ENCODE measurements at regions not wholly inside any gene's neighbourhood (a gene's known extent, or its start where the extent isn't known, plus 50 kb on each side); places are given as distances from the start of the nearest gene placed in this dataset.

DNA sequence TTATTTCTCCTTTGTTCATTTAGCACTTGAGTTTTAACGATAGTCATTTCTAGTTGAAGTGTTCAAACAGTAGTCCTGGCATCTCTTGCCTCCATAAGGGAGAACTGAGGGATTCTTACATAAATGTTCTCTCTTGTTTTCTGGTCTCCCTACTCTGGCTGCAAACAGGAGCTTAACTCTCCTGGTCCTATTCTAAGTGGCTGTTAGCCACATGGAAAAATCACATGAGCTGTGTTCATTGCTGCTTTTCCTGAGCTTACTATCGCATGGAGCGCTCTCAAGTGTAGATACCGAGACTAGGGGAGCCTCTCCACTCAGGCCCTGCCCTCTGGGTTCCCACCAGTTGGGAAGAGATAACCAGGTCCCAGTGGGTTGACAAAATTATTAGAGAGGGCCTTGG, 403.1 kb upstream of the TPM1 start:
- no peaks in the 10 kb centered on the region for H3K36me3 ChIP-seq (replicated peaks; ENCODE audit: insufficient read depth, low read length)
- no peaks in the 10 kb centered on the region for H3K9me2 ChIP-seq (replicated peaks; ENCODE audit: insufficient read depth, low read length)
- TF ChIP-seq, protein P1, sequence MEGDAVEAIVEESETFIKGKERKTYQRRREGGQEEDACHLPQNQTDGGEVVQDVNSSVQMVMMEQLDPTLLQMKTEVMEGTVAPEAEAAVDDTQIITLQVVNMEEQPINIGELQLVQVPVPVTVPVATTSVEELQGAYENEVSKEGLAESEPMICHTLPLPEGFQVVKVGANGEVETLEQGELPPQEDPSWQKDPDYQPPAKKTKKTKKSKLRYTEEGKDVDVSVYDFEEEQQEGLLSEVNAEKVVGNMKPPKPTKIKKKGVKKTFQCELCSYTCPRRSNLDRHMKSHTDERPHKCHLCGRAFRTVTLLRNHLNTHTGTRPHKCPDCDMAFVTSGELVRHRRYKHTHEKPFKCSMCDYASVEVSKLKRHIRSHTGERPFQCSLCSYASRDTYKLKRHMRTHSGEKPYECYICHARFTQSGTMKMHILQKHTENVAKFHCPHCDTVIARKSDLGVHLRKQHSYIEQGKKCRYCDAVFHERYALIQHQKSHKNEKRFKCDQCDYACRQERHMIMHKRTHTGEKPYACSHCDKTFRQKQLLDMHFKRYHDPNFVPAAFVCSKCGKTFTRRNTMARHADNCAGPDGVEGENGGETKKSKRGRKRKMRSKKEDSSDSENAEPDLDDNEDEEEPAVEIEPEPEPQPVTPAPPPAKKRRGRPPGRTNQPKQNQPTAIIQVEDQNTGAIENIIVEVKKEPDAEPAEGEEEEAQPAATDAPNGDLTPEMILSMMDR (IDR thresholded peaks at IDR 0.05; ENCODE audit: low read length): no peak
- no peak for TF ChIP-seq EZH2phosphoT487 (IDR thresholded peaks at IDR 0.05; ENCODE audit: low read length)
- TF ChIP-seq EZH2 (optimal IDR thresholded peaks at IDR 0.05; ENCODE audit: low read depth, low read length): no peak
- H3K27ac ChIP-seq (ENCODE audit: low read length): no peak overlapping the region
- no peak overlapping the region for H2AFZ ChIP-seq (ENCODE audit: low read length)
- H3K4me2 ChIP-seq (ENCODE audit: low read depth, low read length): no peak overlapping the region
- H3K4me3 ChIP-seq (ENCODE audit: low read length): no peak overlapping the region
- no peaks in the 10 kb centered on the region for H3K4me1 ChIP-seq (ENCODE audit: low read length)
- H3K79me2 ChIP-seq (ENCODE audit: low read length): no peaks in the 10 kb centered on the region
- no peaks in the 10 kb centered on the region for H3F3A ChIP-seq (ENCODE audit: insufficient read depth, low read length)
- no peak for DNase-seq
- H3K27me3 ChIP-seq (replicated peaks; ENCODE audit: insufficient read depth, low read length): no peaks in the 10 kb centered on the region
- no peaks in the 10 kb centered on the region for H4K20me1 ChIP-seq (ENCODE audit: insufficient read depth, low read length)
- H3K9me3 ChIP-seq (replicated peaks; ENCODE audit: insufficient read depth, low read length): no peaks in the 10 kb centered on the region
- H3K9ac ChIP-seq (ENCODE audit: low read length): no peak overlapping the region

- H3K79me2 ChIP-seq (ENCODE audit: low read length): no peaks in the 10 kb centered on the region
- H3K27ac ChIP-seq (ENCODE audit: low read length): no peak overlapping the region
- H3K9ac ChIP-seq (ENCODE audit: low read length): no peak overlapping the region
- TF ChIP-seq, protein P1 (IDR thresholded peaks at IDR 0.05; ENCODE audit: low read length): no peak
- TF ChIP-seq EZH2phosphoT487 (IDR thresholded peaks at IDR 0.05; ENCODE audit: low read length) (no peak), EZH2 (optimal IDR thresholded peaks at IDR 0.05; ENCODE audit: low read depth, low read length) (no peak)
- no peak for DNase-seq
- no peaks in the 10 kb centered on the region for H3K27me3 ChIP-seq (replicated peaks; ENCODE audit: insufficient read depth, low read length)
- no peaks in the 10 kb centered on the region for H3K9me3 ChIP-seq (replicated peaks; ENCODE audit: insufficient read depth, low read length)
- H3K4me2 ChIP-seq (ENCODE audit: low read depth, low read length): no peak overlapping the region
- H3K36me3 ChIP-seq (replicated peaks; ENCODE audit: insufficient read depth, low read length): no peaks in the 10 kb centered on the region
- no peaks in the 10 kb centered on the region for H4K20me1 ChIP-seq (ENCODE audit: insufficient read depth, low read length)
- H3F3A ChIP-seq (ENCODE audit: insufficient read depth, low read length): no peaks in the 10 kb centered on the region
- no peaks in the 10 kb centered on the region for H3K9me2 ChIP-seq (replicated peaks; ENCODE audit: insufficient read depth, low read length)
- no peak overlapping the region for H3K4me3 ChIP-seq (ENCODE audit: low read length)
- H2AFZ ChIP-seq (ENCODE audit: low read length): no peak overlapping the region
- no peaks in the 10 kb centered on the region for H3K4me1 ChIP-seq (ENCODE audit: low read length)
These were observed 402.5 kb upstream of the TPM1 start for GRCh38 chr15:62639906-62640605.

DNA sequence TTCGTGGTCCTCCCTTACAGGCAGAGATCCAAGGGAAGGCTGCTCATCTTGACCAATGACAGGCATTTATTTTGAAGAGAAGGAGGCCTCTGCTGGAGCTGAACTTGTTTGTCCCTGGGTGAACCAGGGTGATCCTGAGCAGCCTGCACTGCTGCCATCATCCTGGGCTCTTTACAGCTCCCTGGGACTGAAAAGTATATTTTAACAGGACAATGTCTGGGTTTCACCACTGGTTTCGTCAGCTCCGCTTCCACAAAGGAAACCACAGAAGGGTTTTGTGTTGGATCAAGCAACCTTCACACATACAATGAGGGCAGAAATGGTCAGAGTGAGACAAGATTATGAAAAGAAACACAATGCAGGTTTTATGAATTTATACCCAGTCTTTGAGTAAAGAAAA, 400.7 kb upstream of the TPM1 start:
- TF ChIP-seq, protein P1 (IDR thresholded peaks at IDR 0.05; ENCODE audit: low read length): no peak
- TF ChIP-seq EZH2 (optimal IDR thresholded peaks at IDR 0.05; ENCODE audit: low read depth, low read length) (no peak), EZH2phosphoT487 (IDR thresholded peaks at IDR 0.05; ENCODE audit: low read length) (no peak)
- Histone ChIP-seq H3K4me3 (ENCODE audit: low read length) (no peak overlapping the region), H3K9me2 (replicated peaks; ENCODE audit: insufficient read depth, low read length) (no peaks in the 10 kb centered on the region), H2AFZ (ENCODE audit: low read length) (no peak overlapping the region), H3K79me2 (ENCODE audit: low read length) (no peaks in the 10 kb centered on the region), H3K4me1 (ENCODE audit: low read length) (no peaks in the 10 kb centered on the region), H3F3A (ENCODE audit: insufficient read depth, low read length) (no peaks in the 10 kb centered on the region), H3K4me2 (ENCODE audit: low read depth, low read length) (no peak overlapping the region), H3K27ac (ENCODE audit: low read length) (no peak overlapping the region), H3K9ac (ENCODE audit: low read length) (no peak overlapping the region), H3K9me3 (replicated peaks; ENCODE audit: insufficient read depth, low read length) (no peaks in the 10 kb centered on the region), H3K36me3 (replicated peaks; ENCODE audit: insufficient read depth, low read length) (no peaks in the 10 kb centered on the region), H3K27me3 (replicated peaks; ENCODE audit: insufficient read depth, low read length) (no peaks in the 10 kb centered on the region), H4K20me1 (ENCODE audit: insufficient read depth, low read length) (no peaks in the 10 kb centered on the region)
- DNase-seq: no peak

Measured in MM.1S (cell line).